IPS-NIHi11 (cell line): ENCODE measurements at regions not wholly inside any gene's neighbourhood (a gene's known extent, or its start where the extent isn't known, plus 50 kb on each side); places are given as distances from the start of the nearest gene placed in this dataset.
A peak's percentile ranks its signal among the peaks of the same experiment; 100 is the strongest.
"Not testable (repeated sequence)": the region's sequence is repeated elsewhere in the genome, so short reads cannot be mapped to it uniquely, and the experiment has no call there.

Experiments used
- DNase-seq: peaks from one replicate; pipeline ENCODE4 v3.0.0; 2012; ENCODE audit warnings: mixed read lengths, low spot score

- no peak for DNase-seq
Measured at GRCh38 chr20:56872620-56873458, 243.7 kb downstream of the TFAP2C start.

- no peak for DNase-seq
Measured at GRCh38 chr20:56873836-56874235, 244.7 kb downstream of the TFAP2C start.

- peak; percentile 44 for DNase-seq
Measured at GRCh38 chr20:56875052-56875659, 246.1 kb downstream of the TFAP2C start.

- DNase-seq: no peak
Measured at GRCh38 chr20:56875803-56876202, 246.7 kb downstream of the TFAP2C start.

GRCh38 chr20:56885521-56885920, 256.4 kb downstream of the TFAP2C start:
- no peak for DNase-seq

- no peak for DNase-seq
Measured at GRCh38 chr20:56890011-56890410, 260.9 kb downstream of the TFAP2C start.

- DNase-seq: peak; percentile 67
Measured at GRCh38 chr20:56893226-56893917, 264.3 kb downstream of the TFAP2C start.

- DNase-seq: no peak
Measured at GRCh38 chr20:56896447-56896846, 267.3 kb downstream of the TFAP2C start.

- peak; percentile 34 for DNase-seq
Measured at GRCh38 chr20:56897318-56897957, 268.3 kb downstream of the TFAP2C start.

- peak; percentile 26 for DNase-seq
Measured at GRCh38 chr20:56897958-56898349, 268.8 kb downstream of the TFAP2C start.

- DNase-seq: no peak
Measured at GRCh38 chr20:56899506-56899905, 270.4 kb downstream of the TFAP2C start.

GRCh38 chr20:56900252-56900651, 271.1 kb downstream of the TFAP2C start:
- no peak for DNase-seq

- no peak for DNase-seq
Measured at GRCh38 chr20:56903421-56903820, 274.3 kb downstream of the TFAP2C start.

- no peak for DNase-seq
Measured at GRCh38 chr20:56903858-56904257, 274.8 kb downstream of the TFAP2C start.

GRCh38 chr20:56909918-56910714, 281.0 kb downstream of the TFAP2C start:
- no peak for DNase-seq

GRCh38 chr20:56911946-56912345, 282.8 kb downstream of the TFAP2C start:
- no peak for DNase-seq

GRCh38 chr20:56914532-56914931, 285.4 kb downstream of the TFAP2C start:
- DNase-seq: no peak

- no peak for DNase-seq
Measured at GRCh38 chr20:56916345-56916622, 287.2 kb downstream of the TFAP2C start.

- DNase-seq: not testable (repeated sequence)
Measured at GRCh38 chr20:56920041-56920440, 290.9 kb downstream of the TFAP2C start.

GRCh38 chr20:56922497-56922896, 293.4 kb downstream of the TFAP2C start:
- no peak for DNase-seq

- no peak for DNase-seq
Measured at GRCh38 chr20:56924292-56925081, 295.4 kb downstream of the TFAP2C start.
